ENCODE measurements at regions not wholly inside any gene's neighbourhood (a gene's known extent, or its start where the extent isn't known, plus 50 kb on each side); places are given as distances from the start of the nearest gene placed in this dataset.
"Not testable (repeated sequence)": the region's sequence is repeated elsewhere in the genome, so short reads cannot be mapped to it uniquely, and the experiment has no call there.

DNA sequence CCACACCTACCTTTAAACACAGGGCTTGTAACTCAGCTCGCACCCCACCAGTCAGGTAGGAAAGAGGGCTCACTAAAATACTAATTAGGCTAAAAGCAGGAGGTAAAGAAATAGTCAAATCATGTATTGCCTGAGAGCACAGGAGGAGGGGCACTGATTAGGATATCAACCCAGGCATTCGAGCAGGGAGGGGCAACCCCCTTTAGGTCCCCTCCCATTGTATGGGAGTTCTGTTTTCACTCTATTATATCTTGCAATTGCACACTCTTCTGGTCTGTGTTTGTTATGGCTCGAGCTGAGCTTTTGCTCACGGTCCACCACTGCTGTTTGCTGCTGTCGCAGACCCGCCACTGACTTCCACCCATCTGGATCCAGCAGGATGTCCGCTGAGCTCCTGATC, 657.2 kb downstream of the PRIM2 start:
- TF ChIP-seq, protein P1, sequence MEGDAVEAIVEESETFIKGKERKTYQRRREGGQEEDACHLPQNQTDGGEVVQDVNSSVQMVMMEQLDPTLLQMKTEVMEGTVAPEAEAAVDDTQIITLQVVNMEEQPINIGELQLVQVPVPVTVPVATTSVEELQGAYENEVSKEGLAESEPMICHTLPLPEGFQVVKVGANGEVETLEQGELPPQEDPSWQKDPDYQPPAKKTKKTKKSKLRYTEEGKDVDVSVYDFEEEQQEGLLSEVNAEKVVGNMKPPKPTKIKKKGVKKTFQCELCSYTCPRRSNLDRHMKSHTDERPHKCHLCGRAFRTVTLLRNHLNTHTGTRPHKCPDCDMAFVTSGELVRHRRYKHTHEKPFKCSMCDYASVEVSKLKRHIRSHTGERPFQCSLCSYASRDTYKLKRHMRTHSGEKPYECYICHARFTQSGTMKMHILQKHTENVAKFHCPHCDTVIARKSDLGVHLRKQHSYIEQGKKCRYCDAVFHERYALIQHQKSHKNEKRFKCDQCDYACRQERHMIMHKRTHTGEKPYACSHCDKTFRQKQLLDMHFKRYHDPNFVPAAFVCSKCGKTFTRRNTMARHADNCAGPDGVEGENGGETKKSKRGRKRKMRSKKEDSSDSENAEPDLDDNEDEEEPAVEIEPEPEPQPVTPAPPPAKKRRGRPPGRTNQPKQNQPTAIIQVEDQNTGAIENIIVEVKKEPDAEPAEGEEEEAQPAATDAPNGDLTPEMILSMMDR (IDR thresholded peaks at IDR 0.05) = no peak
- TF ChIP-seq ZFX (IDR thresholded peaks at IDR 0.05; ENCODE audit: borderline replicate concordance) = no peak
- no peak overlapping the region for H3K27ac ChIP-seq

GRCh38 chr6:57975127-57975526, 657.7 kb downstream of the PRIM2 start:
- H3K27ac ChIP-seq = not testable (repeated sequence)

GRCh38 chr6:57976371-57976770, 658.9 kb downstream of the PRIM2 start:
- H3K27ac ChIP-seq = not testable (repeated sequence)

GRCh38 chr6:57983603-57984002, 666.2 kb downstream of the PRIM2 start:
- H3K27ac ChIP-seq = not testable (repeated sequence)

DNA sequence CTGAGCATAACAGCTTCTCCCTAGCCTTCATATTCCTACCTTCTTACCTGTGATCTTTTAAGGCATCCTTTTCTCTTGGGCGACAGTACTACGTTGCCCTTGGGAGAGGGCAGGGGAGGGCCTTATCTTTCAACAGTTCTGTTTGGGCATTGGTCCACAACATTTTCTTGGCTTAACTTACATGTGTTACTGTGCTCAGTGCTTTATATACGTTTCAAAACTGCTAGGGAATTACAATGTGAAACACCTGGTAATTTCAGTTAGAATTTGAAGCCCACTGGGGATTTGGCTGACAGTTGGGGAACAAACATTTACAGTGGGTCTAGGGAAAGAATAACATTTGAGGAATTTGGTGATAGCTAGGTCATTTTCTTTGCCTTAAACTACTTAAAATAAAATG, 667.1 kb downstream of the PRIM2 start:
- H3K27ac ChIP-seq = not testable (repeated sequence)

GRCh38 chr6:57985734-57986133, 668.3 kb downstream of the PRIM2 start:
- H3K27ac ChIP-seq = not testable (repeated sequence)

DNA sequence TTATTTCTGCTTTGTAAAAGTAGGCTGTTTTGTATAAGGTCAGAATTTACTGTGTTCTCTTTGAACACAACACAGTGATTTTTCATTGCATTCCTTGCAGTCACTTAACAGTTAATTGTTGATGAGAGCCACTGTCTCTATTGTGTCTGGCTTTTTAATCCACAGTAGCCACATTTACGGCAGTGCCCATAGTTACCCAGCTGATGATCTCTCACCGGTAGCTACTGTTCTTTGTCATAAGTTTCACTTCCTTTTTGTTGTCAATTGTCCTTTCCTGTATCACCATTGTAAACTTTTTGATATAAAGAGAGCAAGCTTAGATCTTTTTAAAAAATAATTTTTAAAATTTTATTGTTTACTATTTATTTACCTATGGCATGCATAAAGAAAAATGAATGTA, 669.2 kb downstream of the PRIM2 start:
- not testable (repeated sequence) for H3K27ac ChIP-seq

DNA sequence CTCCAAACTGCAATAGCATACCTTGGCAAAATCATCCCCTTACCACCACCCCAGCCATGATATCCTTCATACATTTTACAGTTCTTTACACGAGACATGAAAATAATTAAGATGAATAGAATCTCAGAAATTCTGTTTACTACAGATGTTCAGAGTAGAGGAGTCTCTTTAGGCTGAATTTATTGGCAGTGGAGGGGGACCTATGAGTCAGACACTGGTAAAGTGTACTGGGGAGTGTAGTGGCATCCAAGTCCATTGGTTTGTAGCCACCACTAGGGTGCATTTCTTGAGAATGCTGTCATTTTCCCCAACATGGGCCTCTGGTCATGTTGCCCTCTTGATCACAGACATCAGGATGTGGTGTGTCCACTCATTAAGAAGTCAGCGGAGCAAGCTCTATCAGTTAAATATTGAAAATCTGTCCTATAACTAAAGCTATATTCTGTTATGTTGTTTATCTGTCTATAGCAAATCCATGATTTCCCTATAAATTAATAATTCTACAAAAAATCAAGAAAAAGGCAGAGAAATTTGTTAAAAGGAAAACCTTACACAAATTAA, 672.2 kb downstream of the PRIM2 start:
- H3K27ac ChIP-seq = not testable (repeated sequence)

GRCh38 chr6:57998858-57999619, 681.6 kb downstream of the PRIM2 start:
- H3K27ac ChIP-seq = not testable (repeated sequence)

DNA sequence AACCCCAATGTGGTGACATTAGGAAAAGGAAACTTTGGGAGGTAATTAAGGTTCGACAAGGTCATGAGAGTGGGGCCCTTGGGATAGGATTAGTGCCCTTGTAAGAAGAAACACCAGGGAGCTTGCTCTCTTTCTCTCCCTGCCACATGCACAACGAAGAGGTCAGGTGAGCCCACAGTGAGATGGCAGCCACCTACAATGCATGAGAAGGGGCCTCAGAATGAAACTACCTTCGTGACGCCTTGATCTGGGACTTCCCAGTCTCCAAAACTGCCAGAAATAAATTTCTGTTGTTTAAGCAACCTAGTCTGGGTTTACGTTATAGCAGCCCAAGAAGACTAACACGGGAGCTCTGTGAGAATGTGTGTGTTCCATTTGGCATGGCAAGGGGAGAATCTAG, 682.8 kb downstream of the PRIM2 start:
- H3K27ac ChIP-seq = not testable (repeated sequence)

DNA sequence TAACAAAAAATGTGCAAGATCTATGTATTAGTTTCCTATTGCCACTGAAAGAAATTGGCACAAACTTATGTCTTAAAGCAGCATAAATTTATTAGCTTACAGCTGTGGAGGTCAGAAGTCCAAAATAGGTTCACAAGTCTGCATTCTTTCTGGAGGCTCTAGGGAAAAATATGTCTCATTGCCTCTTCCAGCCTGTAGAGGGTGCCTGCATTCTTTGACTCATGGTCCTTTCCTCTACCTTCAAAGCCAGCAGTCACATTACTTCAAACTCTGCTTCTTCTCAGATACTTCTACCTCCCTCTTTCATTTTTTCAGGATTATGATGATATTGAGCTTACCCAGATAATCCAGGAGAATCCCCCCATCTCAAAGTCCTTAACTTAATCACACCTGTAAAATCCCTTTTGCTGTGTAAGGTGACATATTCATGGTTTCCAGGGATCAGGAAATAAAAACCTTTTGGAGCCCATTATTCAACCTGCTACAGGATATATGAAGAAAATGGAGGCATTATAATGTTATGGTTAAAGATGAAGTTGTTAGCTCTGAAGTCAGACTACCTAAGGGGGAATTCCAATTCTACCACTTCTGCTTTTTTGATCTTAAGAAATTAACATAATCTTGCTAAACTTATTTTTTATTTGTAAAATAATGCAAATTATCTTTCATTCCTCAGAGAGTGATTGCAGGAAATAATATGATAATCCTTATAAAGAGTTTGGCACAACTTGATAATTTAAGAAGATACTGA, 686.2 kb downstream of the PRIM2 start:
- TF ChIP-seq, protein P1 (IDR thresholded peaks at IDR 0.05) = peak; percentile 62
- H3K27ac ChIP-seq = not testable (repeated sequence)

DNA sequence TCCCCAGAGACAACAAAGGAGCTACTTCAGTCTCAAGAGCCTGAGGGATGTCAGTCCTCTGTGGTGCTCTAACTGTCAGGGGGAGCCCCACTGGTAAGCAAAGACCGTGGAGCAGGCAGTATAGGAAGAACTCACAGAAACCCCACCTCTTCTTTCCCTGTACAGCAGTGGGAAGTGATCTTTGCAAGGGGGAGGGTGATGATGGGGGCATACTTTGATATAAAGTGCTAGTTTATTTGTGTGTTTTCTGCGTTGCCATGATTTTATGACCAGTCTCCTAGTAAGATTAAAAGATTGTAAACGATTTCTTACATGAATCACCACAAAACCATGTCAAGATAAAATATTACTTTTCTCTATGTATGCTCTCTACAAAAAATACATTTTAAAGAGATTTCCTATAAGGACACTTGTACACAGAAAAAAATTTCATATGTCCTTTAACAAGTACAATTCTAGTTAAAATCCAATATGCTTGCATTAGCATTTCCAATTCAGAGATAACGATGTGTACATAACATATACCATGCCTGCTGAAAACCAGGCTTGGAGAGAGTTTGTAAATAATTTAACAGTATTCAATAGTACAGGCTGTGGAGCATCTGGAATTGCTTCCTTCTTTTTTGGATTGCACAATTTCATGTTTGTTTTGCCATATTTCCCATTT, 690.0 kb downstream of the PRIM2 start:
- H3K27ac ChIP-seq = not testable (repeated sequence)

- not testable (repeated sequence) for H3K27ac ChIP-seq
These were observed 690.5 kb downstream of the PRIM2 start for GRCh38 chr6:58008001-58008335.

DNA sequence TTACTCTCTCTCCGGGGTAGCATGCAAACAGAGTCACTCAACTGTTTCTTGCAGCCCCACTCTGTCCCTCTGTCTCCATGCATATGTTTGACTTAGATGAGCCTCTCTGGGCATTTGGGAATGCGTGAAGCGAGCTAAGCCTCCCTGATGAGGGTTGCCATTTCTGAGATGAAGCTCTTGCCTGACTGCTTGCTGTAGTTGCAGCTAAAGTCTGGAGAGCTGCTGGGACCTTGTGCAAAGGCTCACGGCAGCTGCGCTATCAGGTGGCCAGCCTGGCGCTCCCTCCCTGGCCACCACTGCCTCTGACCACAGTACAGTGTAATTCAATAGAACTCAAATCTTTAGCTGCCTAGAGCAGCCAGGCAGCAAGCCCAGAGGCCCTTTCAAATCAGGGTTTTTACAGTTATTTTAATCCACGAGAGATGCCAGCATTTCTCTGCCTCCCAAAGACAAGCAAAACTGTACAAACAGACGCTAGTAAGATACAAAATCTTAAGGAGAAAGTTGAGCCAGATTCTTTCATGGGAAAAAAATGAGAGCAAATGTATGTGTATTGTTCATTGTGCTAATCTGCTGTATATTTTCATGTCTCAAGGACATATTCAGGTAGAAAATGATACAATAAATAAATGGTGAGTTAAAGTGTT, 694.6 kb downstream of the PRIM2 start:
- H3K27ac ChIP-seq = not testable (repeated sequence)

- H3K27ac ChIP-seq = not testable (repeated sequence)
These were observed 699.2 kb downstream of the PRIM2 start for GRCh38 chr6:58016614-58017013.

- H3K27ac ChIP-seq = not testable (repeated sequence)
These were observed 710.8 kb downstream of the PRIM2 start for GRCh38 chr6:58028188-58028587.

DNA sequence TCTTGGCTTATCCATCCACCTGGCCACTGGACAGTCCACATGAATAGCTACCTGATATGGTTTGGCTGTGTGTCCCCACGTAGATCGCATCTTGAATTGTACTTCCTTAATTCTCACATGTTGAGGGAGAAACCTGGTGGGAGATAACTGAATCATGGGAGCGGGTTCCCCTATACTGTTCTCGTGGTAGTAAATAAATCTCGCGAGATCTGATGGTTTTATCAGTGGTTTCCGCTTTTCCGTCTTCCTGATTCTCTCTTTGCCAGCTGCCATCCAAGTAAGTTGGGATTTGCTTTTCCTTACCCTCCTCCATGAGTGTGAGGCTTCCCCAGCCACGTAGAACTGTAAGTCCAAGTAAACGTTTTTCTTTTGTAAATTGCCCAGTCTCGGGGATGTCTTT, 720.8 kb downstream of the PRIM2 start:
- H3K27ac ChIP-seq = not testable (repeated sequence)

DNA sequence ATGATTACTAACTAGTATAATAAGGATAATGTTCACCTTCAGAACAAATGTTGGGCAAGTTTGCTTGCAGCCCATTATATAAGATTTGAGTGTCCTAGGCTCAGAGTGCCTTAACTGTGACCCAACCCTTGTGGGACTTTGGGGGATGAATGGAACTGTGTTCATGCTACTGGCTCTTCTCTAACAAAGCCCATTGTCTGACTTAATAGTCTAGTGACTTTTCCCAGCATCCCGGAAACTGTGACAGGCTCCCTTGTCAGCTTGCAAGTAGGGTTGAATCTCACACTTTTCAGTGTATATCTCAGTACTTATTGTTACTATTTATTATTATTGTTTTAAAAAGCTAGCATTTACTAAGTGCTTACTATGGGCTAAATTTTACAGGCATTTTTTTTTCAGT, 729.2 kb downstream of the PRIM2 start:
- not testable (repeated sequence) for H3K27ac ChIP-seq

- not testable (repeated sequence) for H3K27ac ChIP-seq
These were observed 730.0 kb downstream of the PRIM2 start for GRCh38 chr6:58047389-58047788.

All from 22Rv1 (cell line).